PC-3 (cell line): ENCODE measurements at regions not wholly inside any gene's neighbourhood (a gene's known extent, or its start where the extent isn't known, plus 50 kb on each side); places are given as distances from the start of the nearest gene placed in this dataset.
A peak's percentile ranks its signal among the peaks of the same experiment; 100 is the strongest.

Experiments
- ATAC-seq: fragments of 200-7000 bp; cut with Tn5 transposase; 2 replicates; pipeline ENCODE4 v1.9.1; 2020; ENCODE audit warnings: mild to moderate bottlenecking, moderate library complexity
- BruUV-seq: library from RNA; stranded (reverse); fragments of 400-500 nt; replicated peaks from 2 replicates; lab custom pipeline; 2021; lab: Mats Ljungman, UMichigan
- CTCF ChIA-PET: fragments of 300-600 bp; sonication (Branson Sonifier 250); formaldehyde crosslinking; loops from one replicate; lab custom pipeline; 2022; ENCODE audit warnings: antibody characterized with exemption; lab: Charles Lee
- POLR2A ChIA-PET: fragments of 300-600 bp; sonication (Branson Sonifier 250); formaldehyde crosslinking; loops from one replicate; lab custom pipeline; 2022; ENCODE audit warnings: antibody characterized with exemption; ENCODE audit not compliant: unreplicated experiment; lab: Charles Lee
- DNase-seq: peaks from one replicate; pipeline ENCODE4 v3.0.0-alpha.2; 2015
- H2AFZ ChIP-seq: fragments of 300-600 bp; sonication (generic); 2 replicates; pipeline ENCODE4 v1.6.0; 2016; ENCODE audit warnings: antibody characterized with exemption, low read length
- H3F3A ChIP-seq: fragments of 300-600 bp; sonication (generic); one replicate; pipeline ENCODE4 v1.6.0; 2017; ENCODE audit warnings: antibody characterized with exemption, low read length, control low read depth, mild to moderate bottlenecking; ENCODE audit not compliant: unreplicated experiment
- H3K27ac ChIP-seq: fragments of 300-600 bp; sonication (generic); 2 replicates; pipeline ENCODE4 v1.5.1; 2016; ENCODE audit warnings: mild to moderate bottlenecking, low read length
- H3K27me3 ChIP-seq: fragments of 300-600 bp; sonication (generic); 2 replicates; pipeline ENCODE4 v1.6.1; 2016; ENCODE audit warnings: low read length, mixed read lengths
- H3K36me3 ChIP-seq: fragments of 300-600 bp; sonication (generic); 2 replicates; pipeline ENCODE4 v1.6.1; 2016; ENCODE audit warnings: low read depth, mixed run types, low read length, mixed read lengths
- H3K4me1 ChIP-seq: fragments of 300-600 bp; sonication (generic); 2 replicates; pipeline ENCODE4 v1.5.1; 2016; ENCODE audit warnings: low read length; ENCODE audit not compliant: insufficient read depth
- H3K4me2 ChIP-seq: fragments of 300-600 bp; sonication (generic); 2 replicates; pipeline ENCODE4 v1.6.0; 2016; ENCODE audit warnings: low read length
- H3K4me3 ChIP-seq: fragments of 300-600 bp; sonication (generic); 2 replicates; pipeline ENCODE4 v1.5.1; 2016; ENCODE audit warnings: mild to moderate bottlenecking, low read length, mixed read lengths
- H3K79me2 ChIP-seq: fragments of 300-600 bp; sonication (generic); 2 replicates; pipeline ENCODE4 v1.6.1; 2017; ENCODE audit warnings: low read length, mixed read lengths
- H3K9ac ChIP-seq: fragments of 300-600 bp; sonication (generic); 2 replicates; pipeline ENCODE4 v1.6.0; 2016; ENCODE audit warnings: mild to moderate bottlenecking, low read length
- H3K9me2 ChIP-seq: fragments of 300-600 bp; sonication (generic); replicated peaks from 2 replicates; pipeline ENCODE4 v1.6.1; 2016; ENCODE audit warnings: mixed run types, low read length, mixed read lengths
- H3K9me3 ChIP-seq: fragments of 300-600 bp; sonication (generic); 2 replicates; pipeline ENCODE4 v1.6.1; 2016; ENCODE audit warnings: low read length, mixed read lengths
- H4K20me1 ChIP-seq: fragments of 300-600 bp; sonication (generic); 2 replicates; pipeline ENCODE4 v1.6.1; 2016; ENCODE audit warnings: low read length, mixed read lengths
- CTCF ChIP-seq: fragments of 300-600 bp; sonication (generic); conservative IDR thresholded peaks from 2 replicates; pipeline ENCODE4 v1.5.1; 2017; ENCODE audit warnings: antibody characterized with exemption, low read depth, mild to moderate bottlenecking, low read length
- EZH2 ChIP-seq: fragments of 300-600 bp; sonication (generic); IDR thresholded peaks from one replicate; pipeline ENCODE4 v1.6.1; 2017; ENCODE audit warnings: antibody characterized with exemption, mild to moderate bottlenecking, low read length; ENCODE audit not compliant: unreplicated experiment
- EZH2phosphoT487 ChIP-seq: fragments of 300-600 bp; sonication (generic); IDR thresholded peaks from 2 replicates; pipeline ENCODE4 v1.6.1; 2018; ENCODE audit warnings: mild to moderate bottlenecking, antibody characterized with exemption, low read length, borderline replicate concordance
- intact Hi-C: fragments of 100-400 bp; cut with micrococcal nuclease; formaldehyde crosslinking; loops from 2 replicates; pipeline ENCODE4 v1.9.0; 2023

GRCh38 chr11:93939084-93939760 lies 81.9 kb upstream of the HEPHL1 start:
- H3K36me3 ChIP-seq = no peaks in the 10 kb centered on the region
- H3K27me3 ChIP-seq = no peaks in the 10 kb centered on the region
- POLR2A ChIA-PET = interaction anchor here (0.6 to 0.8 kb wide), 2 partner anchors 33 to 89 kb away, joined by 3 to 4 read pairs; partner anchors contain the start of gene VSTM5
- H3K4me1 ChIP-seq = peaks cover 79% of the 10 kb centered on the region
- TF ChIP-seq CTCF (no peak), EZH2 (no peak), EZH2phosphoT487 (no peak)
- DNase-seq (peak; percentile 98), ATAC-seq (peak; percentile 74)
- H4K20me1 ChIP-seq = no peaks in the 10 kb centered on the region
- peak overlapping the region; percentile 98 for H3K27ac ChIP-seq
- CTCF ChIA-PET = interaction anchor here (1.0 kb wide), 1 partner anchor 44 kb away, joined by 5 read pairs; no protein-coding TSS in a partner anchor
- no peaks in the 10 kb centered on the region for H3K9me2 ChIP-seq
- no TSS peak for BruUV-seq
- no peaks in the 10 kb centered on the region for H3K79me2 ChIP-seq
- H3K4me3 ChIP-seq = peak overlapping the region; percentile 13; the same call in 1 of the 2 replicates
- peak overlapping the region; percentile 40 for H2AFZ ChIP-seq
- H3K9me3 ChIP-seq = no peaks in the 10 kb centered on the region
- peak overlapping the region; percentile 62 for H3K4me2 ChIP-seq
- peaks cover 16% of the 10 kb centered on the region for H3F3A ChIP-seq
- intact Hi-C loops = loop anchor here (1.0 to 5.0 kb wide), 3 partner anchors 10 to 193 kb away; partner anchors contain the start of gene HEPHL1
- peak overlapping the region; percentile 84 for H3K9ac ChIP-seq

GRCh38 chr11:93940395-93940794 lies 80.8 kb upstream of the HEPHL1 start:
- H3K79me2 ChIP-seq = no peaks in the 10 kb centered on the region
- BruUV-seq = no TSS peak
- POLR2A ChIA-PET = no interaction called here
- peaks cover 76% of the 10 kb centered on the region for H3K4me1 ChIP-seq
- H3K9me2 ChIP-seq = no peaks in the 10 kb centered on the region
- CTCF ChIA-PET = no interaction called here
- H3K4me2 ChIP-seq = peak overlapping the region; percentile 5; the same call in 1 of the 2 replicates
- no peak overlapping the region for H2AFZ ChIP-seq
- DNase-seq (no peak), ATAC-seq (no peak)
- H3K9ac ChIP-seq = peak overlapping the region; percentile 84
- H3K9me3 ChIP-seq = no peaks in the 10 kb centered on the region
- H3K27ac ChIP-seq = peak overlapping the region; percentile 98
- no peaks in the 10 kb centered on the region for H3K27me3 ChIP-seq
- H3K4me3 ChIP-seq = no peak overlapping the region
- intact Hi-C loops = no loop called here
- no peak for TF ChIP-seq EZH2
- TF ChIP-seq CTCF = no peak
- TF ChIP-seq EZH2phosphoT487 = no peak
- no peaks in the 10 kb centered on the region for H3K36me3 ChIP-seq
- H4K20me1 ChIP-seq = no peaks in the 10 kb centered on the region
- peaks cover 17% of the 10 kb centered on the region for H3F3A ChIP-seq

GRCh38 chr11:93942176-93942575 lies 79.0 kb upstream of the HEPHL1 start:
- POLR2A ChIA-PET = no interaction called here
- H3K4me2 ChIP-seq = no peak overlapping the region
- H3K27me3 ChIP-seq = no peaks in the 10 kb centered on the region
- no peaks in the 10 kb centered on the region for H3K79me2 ChIP-seq
- H3K9me3 ChIP-seq = no peaks in the 10 kb centered on the region
- no TSS peak for BruUV-seq
- H4K20me1 ChIP-seq = no peaks in the 10 kb centered on the region
- no peak overlapping the region for H2AFZ ChIP-seq
- no peak for TF ChIP-seq EZH2
- no peak for TF ChIP-seq EZH2phosphoT487
- TF ChIP-seq CTCF = no peak
- no peak overlapping the region for H3K27ac ChIP-seq
- H3K4me3 ChIP-seq = no peak overlapping the region
- intact Hi-C loops = no loop called here
- peaks cover 14% of the 10 kb centered on the region for H3F3A ChIP-seq
- DNase-seq = no peak
- H3K4me1 ChIP-seq = peaks cover 62% of the 10 kb centered on the region
- no peak for ATAC-seq
- no peak overlapping the region for H3K9ac ChIP-seq
- H3K36me3 ChIP-seq = no peaks in the 10 kb centered on the region
- CTCF ChIA-PET = no interaction called here
- no peaks in the 10 kb centered on the region for H3K9me2 ChIP-seq
